ENCODE measurements at regions not wholly inside any gene's neighbourhood (a gene's known extent, or its start where the extent isn't known, plus 50 kb on each side); places are given as distances from the start of the nearest gene placed in this dataset.

DNA sequence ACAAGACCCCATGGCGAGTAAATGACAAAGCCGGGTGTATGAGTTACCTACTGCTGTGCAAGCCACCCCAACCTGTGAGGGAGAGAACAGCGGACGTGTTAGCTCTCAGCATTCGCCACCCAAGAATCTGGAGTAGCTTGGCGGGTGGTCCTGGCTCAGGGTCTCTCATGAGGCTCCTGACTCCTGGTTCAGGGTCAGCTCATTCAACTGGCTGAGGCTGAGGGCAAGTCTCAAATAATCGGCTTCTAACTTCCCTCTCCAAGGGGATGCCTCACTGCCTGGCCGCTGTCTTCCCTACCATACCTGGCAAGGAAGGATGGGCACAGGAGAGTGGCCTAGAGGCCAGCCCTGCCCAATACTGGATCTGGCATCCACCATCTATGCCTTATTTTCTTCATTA, 94.2 kb downstream of the HTR5A start:
- TF ChIP-seq POLR2A (IDR thresholded peaks at IDR 0.05; ENCODE audit: low read length) (no peak), GATA1 (IDR thresholded peaks at IDR 0.05; ENCODE audit: low read depth, low read length) (no peak)

All from erythroblast (primary cell).